Astrocyte of the cerebellum (primary cell): ENCODE measurements at regions not wholly inside any gene's neighbourhood (a gene's known extent, or its start where the extent isn't known, plus 50 kb on each side); places are given as distances from the start of the nearest gene placed in this dataset.

Experiments used
- DNase-seq: peaks from one replicate; pipeline ENCODE4 v3.0.0-alpha.2; 2011; ENCODE audit warnings: low read depth
- H3K4me3 ChIP-seq: 2 replicates; pipeline ENCODE4 v1.5.1; 2011; ENCODE audit warnings: mild to moderate bottlenecking, low read depth, low read length, moderate library complexity
- CTCF ChIP-seq: IDR thresholded peaks from 2 replicates; pipeline ENCODE4 v1.5.1; 2012; ENCODE audit warnings: low read length, low read depth, moderate library complexity, mild to moderate bottlenecking; ENCODE audit errors: missing control alignments
- in situ Hi-C: cut with HindIII; loops from 2 replicates; pipeline ENCODE4 v1.10.0; 2017; ENCODE audit warnings: low sequenced_read_pairs

GRCh38 chr7:155223021-155223420, 74.7 kb upstream of the INSIG1 start:
- in situ Hi-C loops, result no loop called here
- no peak for DNase-seq
- no peak for TF ChIP-seq CTCF
- no peak overlapping the region for H3K4me3 ChIP-seq

DNA sequence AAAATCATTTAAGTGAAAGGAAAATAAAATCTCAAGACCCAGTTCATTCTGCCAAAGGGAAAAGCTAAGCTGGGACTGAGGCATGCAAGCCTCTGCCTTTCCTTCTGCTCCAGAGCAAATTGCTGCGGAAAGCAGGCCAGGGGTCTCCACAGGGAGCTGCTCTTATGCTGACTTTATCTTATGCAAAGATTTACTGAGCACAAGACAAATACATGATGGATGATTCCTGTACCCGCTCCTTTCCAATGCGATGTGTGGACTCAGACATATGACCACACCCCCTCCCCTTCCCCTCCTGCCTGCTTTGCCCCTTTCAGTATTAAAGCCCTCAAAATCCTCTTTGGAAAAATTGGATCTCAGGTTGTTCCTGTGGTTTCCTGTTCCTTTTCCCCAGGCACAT, 74.2 kb upstream of the INSIG1 start:
- H3K4me3 ChIP-seq, result no peak overlapping the region
- in situ Hi-C loops, result no loop called here
- TF ChIP-seq CTCF, result no peak
- DNase-seq, result no peak

DNA sequence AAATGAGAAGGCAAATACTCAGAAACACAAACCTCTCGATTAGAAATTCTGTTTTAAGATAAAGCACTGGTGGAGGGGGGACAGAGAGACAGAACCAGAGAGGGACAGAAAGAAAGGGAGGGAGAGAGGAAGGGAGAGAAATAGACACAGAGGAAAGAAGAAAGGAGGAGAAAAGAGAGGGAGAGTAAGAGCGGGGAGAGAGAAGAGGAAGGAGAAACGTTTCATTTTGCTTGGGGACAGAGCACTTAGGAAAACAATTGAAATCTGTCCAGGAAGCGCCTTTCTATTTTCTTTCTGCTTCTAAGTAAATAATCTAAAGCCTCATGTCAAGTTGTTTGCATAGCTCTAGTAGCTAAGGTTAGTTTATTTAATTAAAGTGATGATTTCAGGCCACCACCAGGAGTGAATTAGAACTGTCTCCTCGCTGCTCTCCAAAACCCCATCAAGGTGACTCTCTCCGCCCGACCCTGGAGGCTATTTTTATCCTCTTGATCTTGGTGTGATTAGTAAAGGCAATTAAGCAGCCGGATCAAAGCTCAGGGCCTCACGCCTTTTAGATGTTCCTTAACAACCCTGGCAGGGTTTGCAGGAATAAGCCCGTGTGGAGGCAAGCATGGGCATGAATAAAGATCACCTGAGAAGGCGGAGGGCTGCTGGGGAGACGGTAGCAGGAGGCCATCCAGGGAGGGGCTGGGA, 73.4 kb upstream of the INSIG1 start:
- no peak overlapping the region for H3K4me3 ChIP-seq
- DNase-seq, result no peak
- in situ Hi-C loops, result no loop called here
- no peak for TF ChIP-seq CTCF

DNA sequence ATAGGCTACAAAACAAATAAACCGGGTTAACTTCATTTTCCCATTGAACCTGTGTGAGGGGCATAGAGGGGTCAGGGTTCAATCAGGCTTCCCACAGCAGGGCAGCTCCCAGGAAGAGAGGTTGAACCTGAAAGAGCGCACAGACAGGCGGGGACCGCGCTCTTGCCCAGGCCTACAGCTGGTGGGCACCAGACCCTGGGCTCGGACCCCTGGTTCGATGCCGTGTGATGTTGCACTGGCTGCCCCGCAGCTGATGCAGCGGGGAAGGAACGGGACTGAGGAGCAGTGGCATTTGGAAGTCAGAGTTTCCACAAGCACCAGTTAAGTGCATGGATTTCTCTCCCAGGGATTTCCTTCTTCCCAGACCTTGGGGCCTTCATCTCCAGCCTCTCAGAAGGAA, 72.6 kb upstream of the INSIG1 start:
- no peak for DNase-seq
- in situ Hi-C loops, result no loop called here
- no peak overlapping the region for H3K4me3 ChIP-seq
- TF ChIP-seq CTCF, result no peak

DNA sequence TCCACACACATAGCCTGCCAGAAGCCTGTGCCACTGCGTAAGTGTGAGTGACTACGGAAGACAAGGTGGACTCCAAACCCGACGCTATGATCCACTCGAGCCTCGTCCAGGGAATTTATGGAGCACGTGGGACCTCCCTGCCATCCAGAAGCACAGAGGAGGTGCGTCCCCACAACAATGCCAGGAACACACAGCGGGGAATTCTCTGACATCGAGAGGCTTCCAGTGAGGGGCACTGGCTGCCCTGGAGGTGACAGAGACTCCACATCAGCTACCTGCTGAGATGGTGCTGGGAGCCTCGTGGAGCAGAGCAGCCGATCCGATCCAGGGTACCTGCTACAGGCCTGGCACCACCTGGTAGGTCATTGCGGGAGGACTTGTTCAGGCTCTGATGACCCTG, 72.2 kb upstream of the INSIG1 start:
- H3K4me3 ChIP-seq, result no peak overlapping the region
- in situ Hi-C loops, result no loop called here
- no peak for DNase-seq
- no peak for TF ChIP-seq CTCF

- in situ Hi-C loops, result no loop called here
- no peak for DNase-seq
- no peak for TF ChIP-seq CTCF
- H3K4me3 ChIP-seq, result no peak overlapping the region
Measured at GRCh38 chr7:155226261-155227003, 71.2 kb upstream of the INSIG1 start.
